ENCODE measurements at regions not wholly inside any gene's neighbourhood (a gene's known extent, or its start where the extent isn't known, plus 50 kb on each side); places are given as distances from the start of the nearest gene placed in this dataset.

DNA sequence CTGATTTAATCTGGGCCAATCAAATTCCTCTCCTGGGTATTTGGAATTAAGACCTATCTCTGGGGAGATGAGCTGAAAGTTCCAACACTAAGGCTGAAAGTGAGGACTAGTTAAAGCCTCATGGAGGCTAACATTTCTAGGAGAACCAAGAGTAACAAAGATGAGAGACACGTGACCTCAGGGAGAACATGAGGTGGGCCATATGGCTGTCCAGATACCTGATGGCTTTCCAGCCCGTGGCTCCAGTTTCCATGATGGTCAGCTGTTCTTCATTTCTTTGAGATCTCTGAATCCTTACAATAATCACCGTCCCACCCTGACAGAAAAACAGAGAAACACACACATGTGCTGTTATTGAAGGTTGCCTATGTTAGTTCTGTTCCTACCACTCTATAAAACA, 66.1 kb downstream of the LEPR start:
- H3K27me3 Mint-ChIP-seq: no peaks in the 10 kb centered on the region
- no peaks in the 10 kb centered on the region for H3K36me3 Mint-ChIP-seq
- POLR2A ChIA-PET: no interaction called here
- ATAC-seq (ENCODE audit: low read depth): no peak
- DNase-seq: no peak
- no peaks in the 10 kb centered on the region for H3K4me1 Mint-ChIP-seq
- H3K9me3 Mint-ChIP-seq: no peaks in the 10 kb centered on the region
- no peak overlapping the region for H3K4me3 Mint-ChIP-seq
- H3K27ac Mint-ChIP-seq: no peak overlapping the region

DNA sequence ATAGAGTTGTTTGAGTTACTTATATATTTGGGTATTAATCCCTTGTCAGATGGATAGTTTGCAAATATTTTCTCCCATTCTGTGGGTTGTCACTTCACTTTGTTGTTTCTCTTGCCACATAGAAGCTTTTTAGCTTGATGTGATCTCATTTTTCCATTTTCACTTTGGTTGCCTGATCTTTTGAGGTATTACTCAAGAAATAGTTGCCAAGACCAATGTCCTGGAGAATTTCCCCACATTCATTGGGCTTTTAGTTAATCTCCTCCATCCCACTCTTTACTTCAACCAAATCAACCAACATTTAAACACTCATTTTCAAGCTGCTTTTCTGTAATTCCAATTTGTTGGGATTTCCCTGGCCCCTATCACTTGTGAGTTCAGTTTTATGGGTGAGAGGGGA, 69.0 kb downstream of the LEPR start:
- DNase-seq (no peak), ATAC-seq (ENCODE audit: low read depth) (no peak)
- Mint-ChIP-seq H3K27me3 (no peaks in the 10 kb centered on the region), H3K4me3 (no peak overlapping the region), H3K9me3 (no peaks in the 10 kb centered on the region), H3K27ac (no peak overlapping the region), H3K4me1 (no peaks in the 10 kb centered on the region), H3K36me3 (no peaks in the 10 kb centered on the region)
- POLR2A ChIA-PET: no interaction called here

DNA sequence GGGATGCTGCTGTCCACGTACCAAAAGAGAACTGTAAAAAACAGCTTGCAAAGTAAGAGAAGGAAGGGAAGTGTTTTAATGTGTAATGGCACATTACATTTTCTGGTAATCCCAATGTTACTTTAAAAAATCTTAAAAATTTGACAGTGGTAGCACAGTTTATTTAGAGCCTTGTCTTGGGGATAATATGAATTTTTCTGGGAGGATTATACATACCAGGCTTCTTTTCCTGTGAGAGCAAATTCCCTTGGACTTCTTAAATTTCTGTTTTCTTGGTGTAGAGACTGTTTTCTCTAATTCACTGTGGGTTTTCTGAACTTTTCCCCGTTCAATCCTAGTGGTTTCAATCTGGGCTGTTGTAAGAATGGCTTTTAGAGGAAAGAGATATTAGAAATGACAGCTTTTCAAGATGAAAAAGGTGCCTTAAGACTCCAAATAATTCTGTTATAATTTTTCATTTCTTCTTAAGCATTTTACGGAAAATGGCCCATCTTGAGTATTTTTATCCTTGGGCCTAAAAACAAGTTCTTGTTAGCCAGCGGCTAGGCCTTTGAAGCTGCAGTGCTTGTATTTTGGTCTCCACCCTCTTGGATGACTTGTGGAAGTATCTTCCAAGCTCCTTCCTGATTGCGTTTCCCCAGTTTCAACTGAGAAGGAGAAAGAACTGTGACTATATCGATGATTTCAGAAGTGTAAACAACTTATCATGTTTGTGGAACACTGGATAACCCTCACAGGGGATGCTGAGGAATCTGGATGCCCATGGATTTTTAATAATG, 70.0 kb downstream of the LEPR start:
- no peaks in the 10 kb centered on the region for H3K4me1 Mint-ChIP-seq
- H3K9me3 Mint-ChIP-seq: no peaks in the 10 kb centered on the region
- POLR2A ChIA-PET: no interaction called here
- H3K4me3 Mint-ChIP-seq: no peak overlapping the region
- no peaks in the 10 kb centered on the region for H3K27me3 Mint-ChIP-seq
- DNase-seq (no peak), ATAC-seq (ENCODE audit: low read depth) (no peak)
- H3K27ac Mint-ChIP-seq: no peak overlapping the region
- no peaks in the 10 kb centered on the region for H3K36me3 Mint-ChIP-seq

DNA sequence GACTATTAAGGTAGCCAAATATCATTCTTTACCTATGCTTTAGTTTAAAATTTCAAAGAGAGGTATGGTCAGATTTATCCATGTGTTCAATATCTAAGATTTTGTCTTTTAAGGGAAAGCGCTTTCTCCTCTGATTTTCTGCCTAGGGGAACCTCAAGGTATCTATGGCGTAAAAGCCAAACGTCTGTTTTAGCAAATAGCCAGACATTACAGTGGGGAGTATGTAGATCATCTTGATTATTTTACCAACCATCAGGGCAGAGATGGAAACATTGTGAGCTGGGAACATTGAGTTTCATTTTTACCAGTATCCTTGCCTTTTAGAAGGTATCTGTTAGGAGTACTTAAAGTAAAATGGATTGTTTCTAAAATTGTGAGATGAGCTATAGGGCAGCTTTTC, 71.0 kb downstream of the LEPR start:
- POLR2A ChIA-PET: no interaction called here
- no peak overlapping the region for H3K27ac Mint-ChIP-seq
- no peaks in the 10 kb centered on the region for H3K27me3 Mint-ChIP-seq
- no peaks in the 10 kb centered on the region for H3K9me3 Mint-ChIP-seq
- no peak overlapping the region for H3K4me3 Mint-ChIP-seq
- ATAC-seq (ENCODE audit: low read depth) (no peak), DNase-seq (no peak)
- H3K36me3 Mint-ChIP-seq: no peaks in the 10 kb centered on the region
- H3K4me1 Mint-ChIP-seq: no peaks in the 10 kb centered on the region

DNA sequence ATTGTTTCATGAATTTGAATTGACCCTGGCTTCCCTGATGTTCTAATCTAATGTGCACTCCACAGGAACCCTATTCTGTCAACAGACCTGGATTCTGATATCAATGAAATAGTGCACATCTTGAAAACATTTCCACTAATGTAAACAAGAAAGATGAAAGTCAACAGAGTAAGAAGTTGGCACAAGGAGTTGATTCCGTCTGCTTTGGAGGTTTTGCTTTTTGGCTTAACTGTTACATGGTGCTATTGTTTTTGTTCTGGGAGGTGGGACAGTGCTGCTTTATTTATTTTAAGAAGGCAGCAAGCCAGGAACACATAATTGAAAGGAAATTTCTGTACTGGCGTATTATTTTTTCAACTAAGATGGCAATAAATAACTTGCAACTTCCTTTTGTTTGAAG, 73.3 kb downstream of the LEPR start:
- no peaks in the 10 kb centered on the region for H3K4me1 Mint-ChIP-seq
- H3K36me3 Mint-ChIP-seq: no peaks in the 10 kb centered on the region
- DNase-seq (no peak), ATAC-seq (ENCODE audit: low read depth) (no peak)
- POLR2A ChIA-PET: no interaction called here
- no peaks in the 10 kb centered on the region for H3K9me3 Mint-ChIP-seq
- H3K4me3 Mint-ChIP-seq: no peak overlapping the region
- no peaks in the 10 kb centered on the region for H3K27me3 Mint-ChIP-seq
- H3K27ac Mint-ChIP-seq: no peak overlapping the region

DNA sequence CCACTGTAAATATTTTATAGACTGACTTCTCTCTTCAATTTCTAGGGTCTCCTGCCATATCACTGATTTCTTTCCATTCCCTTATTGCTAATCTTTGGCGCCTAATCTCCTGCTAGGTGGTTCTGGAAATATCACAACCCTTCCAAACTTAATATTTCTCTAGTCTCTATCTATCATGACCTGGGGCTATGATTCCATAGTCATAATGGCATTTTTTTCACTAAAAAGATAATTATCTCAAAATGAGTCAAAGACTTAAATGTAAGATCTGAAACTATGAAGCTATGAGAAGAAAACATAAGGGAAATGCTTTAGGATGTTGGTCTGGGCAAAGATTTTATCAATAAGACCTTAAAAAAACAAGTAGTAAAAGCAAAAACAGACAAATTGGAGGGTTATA, 74.2 kb downstream of the LEPR start:
- POLR2A ChIA-PET: no interaction called here
- Mint-ChIP-seq H3K4me1 (no peaks in the 10 kb centered on the region), H3K36me3 (no peaks in the 10 kb centered on the region), H3K27me3 (no peaks in the 10 kb centered on the region), H3K27ac (no peak overlapping the region), H3K4me3 (no peak overlapping the region), H3K9me3 (no peaks in the 10 kb centered on the region)
- no peak for ATAC-seq (ENCODE audit: low read depth)
- DNase-seq: no peak

DNA sequence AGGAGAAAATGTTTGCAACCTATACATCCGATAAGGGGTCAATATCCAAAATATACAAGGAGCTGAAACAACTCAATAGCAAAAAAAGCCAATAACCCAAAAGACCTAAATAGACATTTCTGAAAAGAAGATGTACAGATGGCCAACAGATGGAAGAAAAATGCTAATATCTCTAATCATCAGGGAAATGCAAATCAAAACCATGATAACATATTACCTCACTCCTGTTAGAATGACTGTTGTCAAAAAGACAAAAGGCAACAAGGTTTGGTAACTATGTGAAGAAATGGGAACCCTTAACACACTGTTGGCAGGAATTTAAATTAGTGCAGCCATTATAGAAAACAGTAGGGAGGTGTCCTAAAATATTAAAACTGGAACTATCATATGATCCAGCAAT, 74.7 kb downstream of the LEPR start:
- no peak overlapping the region for H3K4me3 Mint-ChIP-seq
- no peaks in the 10 kb centered on the region for H3K27me3 Mint-ChIP-seq
- H3K9me3 Mint-ChIP-seq: no peaks in the 10 kb centered on the region
- no peaks in the 10 kb centered on the region for H3K36me3 Mint-ChIP-seq
- no peaks in the 10 kb centered on the region for H3K4me1 Mint-ChIP-seq
- POLR2A ChIA-PET: no interaction called here
- H3K27ac Mint-ChIP-seq: no peak overlapping the region
- no peak for ATAC-seq (ENCODE audit: low read depth)
- DNase-seq: no peak

DNA sequence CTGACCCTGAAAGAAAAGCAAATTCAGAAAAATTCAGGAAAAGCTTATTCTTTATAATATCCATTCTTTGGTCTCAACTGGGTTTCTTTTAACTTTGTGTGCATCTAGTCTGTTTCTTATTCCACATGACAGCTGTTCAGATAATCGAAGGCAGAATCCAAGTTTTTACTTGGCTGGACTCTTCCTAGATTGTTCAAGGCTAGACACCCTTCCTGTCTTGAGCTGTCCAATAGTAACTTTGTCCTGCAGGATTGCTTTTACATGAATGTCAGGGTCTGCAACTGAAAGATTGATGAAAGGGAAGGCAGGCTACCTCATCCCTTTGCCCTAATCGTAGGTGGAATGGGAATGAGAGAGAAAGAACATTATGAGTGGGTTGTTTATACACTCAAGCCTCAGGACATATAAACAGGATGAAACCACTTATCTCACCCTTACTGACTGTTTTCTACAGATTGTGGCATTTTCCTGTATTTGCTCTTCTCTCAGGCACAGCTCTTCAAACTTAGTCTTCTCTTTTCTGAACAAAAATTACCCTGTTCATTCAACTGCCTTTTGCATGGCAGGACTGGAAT, 76.9 kb downstream of the LEPR start:
- H3K4me1 Mint-ChIP-seq: no peaks in the 10 kb centered on the region
- H3K27ac Mint-ChIP-seq: no peak overlapping the region
- no peaks in the 10 kb centered on the region for H3K9me3 Mint-ChIP-seq
- POLR2A ChIA-PET: no interaction called here
- no peaks in the 10 kb centered on the region for H3K27me3 Mint-ChIP-seq
- no peak overlapping the region for H3K4me3 Mint-ChIP-seq
- H3K36me3 Mint-ChIP-seq: no peaks in the 10 kb centered on the region
- ATAC-seq (ENCODE audit: low read depth): no peak
- no peak for DNase-seq

DNA sequence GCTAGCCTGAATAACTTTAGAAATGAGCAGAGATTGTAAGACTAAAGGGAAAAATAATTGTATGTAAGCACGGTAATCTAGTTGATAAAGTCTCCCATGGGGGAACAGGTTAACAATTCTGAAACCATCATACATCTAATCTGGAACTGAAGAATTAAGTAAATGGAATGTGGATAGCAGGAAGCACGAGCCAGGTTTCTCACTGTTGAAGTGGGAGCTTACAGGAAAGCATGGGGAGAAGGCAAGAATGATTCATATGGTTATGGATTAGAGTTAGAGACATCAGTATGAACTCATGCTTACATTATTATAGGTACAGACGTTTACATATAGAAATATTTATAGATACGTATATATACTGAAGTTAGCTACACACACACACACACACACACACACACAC, 83.0 kb downstream of the LEPR start:
- POLR2A ChIA-PET: no interaction called here
- H3K4me3 Mint-ChIP-seq: no peak overlapping the region
- no peak for ATAC-seq (ENCODE audit: low read depth)

DNA sequence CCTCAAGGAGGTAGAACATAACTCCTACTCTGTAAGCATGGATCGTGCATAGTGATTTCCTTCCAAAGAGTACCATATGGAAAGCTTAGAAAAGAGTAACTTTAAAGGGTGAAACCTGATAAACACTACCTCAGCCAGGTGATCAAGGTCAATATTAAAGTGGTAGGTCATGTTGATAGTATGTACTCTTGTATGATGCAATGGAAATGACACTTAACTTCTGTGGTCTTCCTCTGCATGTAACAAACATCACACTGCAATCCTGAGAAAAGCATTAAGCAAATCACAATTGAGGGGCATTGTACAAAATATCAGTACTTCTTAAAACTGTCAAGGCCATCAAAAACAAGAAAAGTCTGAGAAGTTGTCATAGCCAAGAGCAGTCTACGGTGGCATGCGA, 83.8 kb downstream of the LEPR start:
- H3K9me3 Mint-ChIP-seq: no peaks in the 10 kb centered on the region
- H3K27ac Mint-ChIP-seq: no peak overlapping the region
- H3K4me1 Mint-ChIP-seq: no peaks in the 10 kb centered on the region
- H3K36me3 Mint-ChIP-seq: no peaks in the 10 kb centered on the region
- H3K4me3 Mint-ChIP-seq: no peak overlapping the region
- POLR2A ChIA-PET: no interaction called here
- no peaks in the 10 kb centered on the region for H3K27me3 Mint-ChIP-seq
- DNase-seq: no peak
- ATAC-seq (ENCODE audit: low read depth): no peak

More for the DNA sequence above, 83.0 kb downstream of the LEPR start:
- Mint-ChIP-seq H3K27ac (no peak overlapping the region), H3K9me3 (no peaks in the 10 kb centered on the region), H3K4me1 (no peaks in the 10 kb centered on the region), H3K27me3 (no peaks in the 10 kb centered on the region), H3K36me3 (no peaks in the 10 kb centered on the region)
- DNase-seq: no peak

DNA sequence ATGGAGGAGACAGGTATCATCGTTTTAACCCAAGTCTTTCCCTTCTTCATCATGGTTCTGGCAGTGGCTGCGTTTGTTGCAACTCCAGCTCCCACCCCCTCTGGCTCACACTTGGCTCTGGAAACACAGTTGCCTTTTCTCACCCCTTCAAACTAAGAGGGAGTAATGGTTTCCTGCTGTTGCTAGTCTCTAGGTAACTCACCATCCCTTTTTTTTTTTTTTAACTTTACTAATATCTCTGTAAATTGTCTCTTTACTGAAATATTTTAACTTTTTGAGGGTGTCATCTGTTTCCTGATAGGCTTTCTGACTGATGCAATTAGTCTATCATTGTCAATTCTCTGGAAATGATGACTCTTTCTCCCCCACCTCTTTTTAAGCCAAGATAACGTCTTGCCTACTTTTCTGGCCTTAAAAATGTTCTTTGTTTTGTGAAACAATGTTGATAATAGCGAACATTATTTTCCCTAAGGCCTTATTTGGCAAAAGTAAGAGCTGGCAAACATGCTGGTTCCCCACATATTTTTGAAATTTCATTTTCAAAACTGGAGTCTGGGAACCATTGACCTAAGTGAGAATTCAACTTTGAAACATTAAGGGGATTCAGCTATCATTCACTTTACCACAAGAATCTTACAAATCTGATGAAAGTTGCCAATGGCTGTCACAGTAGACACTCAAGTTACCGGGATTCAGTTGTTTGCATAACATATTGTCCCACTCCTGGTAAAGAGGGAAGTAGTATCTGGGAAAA, 85.3 kb downstream of the LEPR start:
- DNase-seq (no peak), ATAC-seq (ENCODE audit: low read depth) (no peak)
- Mint-ChIP-seq H3K9me3 (no peaks in the 10 kb centered on the region), H3K36me3 (no peaks in the 10 kb centered on the region), H3K4me1 (no peaks in the 10 kb centered on the region), H3K27ac (no peak overlapping the region), H3K27me3 (no peaks in the 10 kb centered on the region), H3K4me3 (no peak overlapping the region)
- POLR2A ChIA-PET: no interaction called here

DNA sequence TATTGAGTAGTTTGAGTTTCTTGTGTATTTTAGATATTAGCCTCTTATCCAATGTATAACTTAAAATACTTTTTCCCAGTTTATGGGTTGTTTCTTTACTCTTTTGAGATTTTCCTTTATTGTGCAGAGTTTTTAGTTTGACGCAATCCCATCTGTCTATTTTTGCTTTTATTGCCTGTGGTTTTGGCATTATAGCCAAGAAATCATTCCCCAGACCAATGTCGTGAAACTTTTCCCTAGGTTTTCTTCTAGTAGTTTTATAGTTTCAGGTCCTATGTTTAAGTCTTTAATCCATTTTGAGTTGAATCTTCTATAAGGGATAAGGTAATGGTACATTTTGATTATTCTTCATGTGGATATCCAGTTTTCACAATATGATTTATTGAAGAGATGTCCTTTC, 87.6 kb downstream of the LEPR start:
- DNase-seq: no peak
- no peaks in the 10 kb centered on the region for H3K4me1 Mint-ChIP-seq
- H3K27ac Mint-ChIP-seq: no peak overlapping the region
- no peaks in the 10 kb centered on the region for H3K36me3 Mint-ChIP-seq
- no peak overlapping the region for H3K4me3 Mint-ChIP-seq
- POLR2A ChIA-PET: no interaction called here
- H3K27me3 Mint-ChIP-seq: no peaks in the 10 kb centered on the region
- ATAC-seq (ENCODE audit: low read depth): no peak
- no peaks in the 10 kb centered on the region for H3K9me3 Mint-ChIP-seq

DNA sequence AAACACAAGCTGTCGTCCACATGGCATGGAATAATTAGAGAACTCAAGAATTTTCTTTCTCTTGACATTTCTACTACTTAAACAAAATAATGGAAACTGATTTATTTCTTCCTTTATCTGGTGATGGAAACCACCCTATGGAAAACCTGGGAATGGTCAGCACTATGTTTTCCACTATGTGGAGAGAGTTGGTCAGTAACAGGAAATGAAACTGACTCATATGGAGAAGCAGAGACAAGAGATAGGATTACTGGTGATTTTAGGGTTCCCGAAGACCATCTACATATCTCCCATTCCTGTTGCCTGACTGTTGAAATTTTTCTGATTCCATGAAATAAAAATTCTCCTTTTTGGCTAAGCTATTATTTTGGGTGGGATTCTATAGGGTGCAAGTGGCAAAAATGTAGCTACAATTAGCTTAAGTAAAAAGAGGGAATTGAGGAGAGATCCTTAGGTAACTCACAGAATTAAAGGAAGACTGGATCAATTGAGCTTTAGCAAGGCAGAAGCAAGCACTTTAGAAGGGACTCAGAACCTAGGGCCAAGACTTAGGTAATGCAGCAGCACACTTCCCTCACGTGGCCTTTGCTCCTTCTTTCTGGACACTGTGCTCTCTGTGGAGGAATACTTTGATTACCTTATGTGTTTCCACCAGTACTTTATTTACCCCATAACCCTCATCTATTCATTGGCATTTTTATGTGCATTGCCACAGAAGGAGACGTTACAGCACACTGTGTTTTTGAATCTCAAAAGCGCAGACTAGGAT, 89.6 kb downstream of the LEPR start:
- Mint-ChIP-seq H3K4me1 (no peaks in the 10 kb centered on the region), H3K36me3 (no peaks in the 10 kb centered on the region), H3K9me3 (peaks cover 2% of the 10 kb centered on the region), H3K4me3 (no peak overlapping the region), H3K27ac (no peak overlapping the region), H3K27me3 (no peaks in the 10 kb centered on the region)
- no peak for DNase-seq
- POLR2A ChIA-PET: no interaction called here
- ATAC-seq (ENCODE audit: low read depth): no peak

DNA sequence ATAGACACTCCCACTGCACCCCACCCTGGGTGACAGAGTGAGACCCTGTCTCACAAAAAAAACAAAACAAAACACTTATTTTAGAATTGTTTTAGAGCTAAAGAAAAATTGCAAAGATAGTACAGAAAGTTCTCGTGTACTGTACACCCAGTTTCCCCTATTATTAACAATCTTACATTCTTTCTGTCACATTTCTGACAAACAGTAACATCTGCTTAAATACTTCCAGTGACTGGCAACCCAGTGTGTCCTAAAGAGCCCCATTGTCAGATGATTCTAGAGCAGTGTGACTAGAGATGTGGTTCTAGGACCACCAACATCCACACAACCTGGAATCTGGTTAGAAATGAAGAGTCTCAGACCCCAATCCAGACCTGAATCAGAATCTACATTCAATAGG, 90.5 kb downstream of the LEPR start:
- ATAC-seq (ENCODE audit: low read depth): no peak
- Mint-ChIP-seq H3K4me3 (no peak overlapping the region), H3K27ac (no peak overlapping the region), H3K9me3 (peaks cover 2% of the 10 kb centered on the region), H3K36me3 (no peaks in the 10 kb centered on the region), H3K27me3 (no peaks in the 10 kb centered on the region), H3K4me1 (no peaks in the 10 kb centered on the region)
- DNase-seq: no peak
- POLR2A ChIA-PET: no interaction called here

All from activated naive CD8-positive, alpha-beta T cell treated with anti-CD3 and anti-CD28 coated beads, Interleukin-2, amount 10 ng/mL, durations not matched to agents 7 days and 5 days (primary cell).